Small intestine (tissue), 7 donors: ENCODE measurements at regions not wholly inside any gene's neighbourhood (a gene's known extent, or its start where the extent isn't known, plus 50 kb on each side); places are given as distances from the start of the nearest gene placed in this dataset.

ENCODE experiments used
- DNase-seq, 2 donors: peaks; one replicate each; pipeline versions ENCODE4 v3.0.0 to v3.0.0-alpha.2; 2013
- FAIRE-seq: peaks from 2 replicates; lab custom pipeline; 2012; peaks lifted over from hg19 to GRCh38; lab: Jason Lieb, UNC
- H3K27ac ChIP-seq, 3 donors: one replicate each; pipeline ENCODE4 v1.5.1; 2013; ENCODE audit warnings: low read length in 2 of 3, mild to moderate bottlenecking in 2 of 3, control low read depth in 1 of 3, inconsistent platforms in 1 of 3, low read depth in 1 of 3, moderate library complexity in 1 of 3
- H3K27me3 ChIP-seq, 3 donors: one replicate each; pipeline ENCODE4 v1.6.1; 2013; ENCODE audit warnings: low read length in 3 of 3, inconsistent platforms in 1 of 3; ENCODE audit not compliant: control insufficient read depth in 3 of 3, insufficient read depth in 3 of 3
- H3K36me3 ChIP-seq, 3 donors: one replicate each; pipeline ENCODE4 v1.6.1; 2013; ENCODE audit warnings: low read length in 3 of 3, inconsistent platforms in 1 of 3, low read depth in 1 of 3, mild to moderate bottlenecking in 1 of 3, moderate library complexity in 1 of 3; ENCODE audit not compliant: control insufficient read depth in 3 of 3, insufficient read depth in 2 of 3
- H3K4me1 ChIP-seq, 3 donors: one replicate each; pipeline ENCODE4 v1.6.1; 2013; ENCODE audit warnings: low read length in 2 of 3, inconsistent platforms in 1 of 3, low read depth in 1 of 3, mild to moderate bottlenecking in 1 of 3, moderate library complexity in 1 of 3; ENCODE audit not compliant: control insufficient read depth in 3 of 3, insufficient read depth in 2 of 3
- H3K4me3 ChIP-seq, 3 donors: one replicate each; pipeline ENCODE4 v1.5.1; 2013; ENCODE audit warnings: low read length in 3 of 3, control low read depth in 1 of 3, inconsistent platforms in 1 of 3, low read depth in 1 of 3, mild to moderate bottlenecking in 1 of 3, moderate library complexity in 1 of 3
- H3K9me3 ChIP-seq, 2 donors: one replicate each; pipeline ENCODE4 v1.6.1; 2013; ENCODE audit warnings: low read depth in 1 of 2, low read length in 1 of 2; ENCODE audit not compliant: control insufficient read depth in 2 of 2, insufficient read depth in 1 of 2
- WGBS, 3 donors: extraction: QIAGEN DNeasy Blood & Tissue Kit; methylation state at CpG; one replicate each; pipeline ENCODE4 v1.1.7; 2013; 5-methylcytosine and 5-hydroxymethylcytosine counted together
- donor health status: healthy with polysubstance abuse.
- donor health status: control.
- donor health status: control.
- donor health status: Bipolar disorder and iron deficiency.
- donor health status: healthy.

DNA sequence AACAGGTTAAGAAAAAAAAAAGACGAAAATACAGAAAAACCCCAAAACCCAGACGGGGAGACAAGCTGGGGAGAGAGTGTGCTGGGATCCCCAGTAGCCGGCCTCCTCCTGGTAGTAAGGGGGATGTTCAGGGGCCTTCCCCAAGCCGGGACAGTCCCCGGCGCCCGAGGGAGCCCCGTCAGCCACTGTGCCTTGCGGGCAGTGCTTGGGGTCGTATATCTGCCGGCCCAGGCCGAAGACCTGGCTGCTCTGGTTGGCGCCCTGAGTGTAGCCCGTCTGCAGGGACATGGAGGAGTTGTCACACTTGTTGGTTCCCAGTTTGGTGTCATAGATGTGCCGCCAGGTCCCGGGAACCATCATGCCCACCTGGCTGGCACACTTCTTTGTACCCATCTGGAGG lies 287.2 kb upstream of the GADL1 start:
- FAIRE-seq (no peak), DNase-seq (no peak)
- H3K27me3 ChIP-seq = no peaks in the 10 kb centered on the region
- 92 to 96% (median 93%) methylated on average over 16 of the region's 16 CpGs for WGBS, 3 donors
- peaks cover 0 to 7% of the 10 kb centered on the region in 2 donors for H3K9me3 ChIP-seq
- no peak overlapping the region for H3K27ac ChIP-seq
- H3K36me3 ChIP-seq = no peaks in the 10 kb centered on the region
- no peak overlapping the region for H3K4me3 ChIP-seq
- H3K4me1 ChIP-seq = peaks cover 0 to 3% (median 0%) of the 10 kb centered on the region in 3 donors

DNA sequence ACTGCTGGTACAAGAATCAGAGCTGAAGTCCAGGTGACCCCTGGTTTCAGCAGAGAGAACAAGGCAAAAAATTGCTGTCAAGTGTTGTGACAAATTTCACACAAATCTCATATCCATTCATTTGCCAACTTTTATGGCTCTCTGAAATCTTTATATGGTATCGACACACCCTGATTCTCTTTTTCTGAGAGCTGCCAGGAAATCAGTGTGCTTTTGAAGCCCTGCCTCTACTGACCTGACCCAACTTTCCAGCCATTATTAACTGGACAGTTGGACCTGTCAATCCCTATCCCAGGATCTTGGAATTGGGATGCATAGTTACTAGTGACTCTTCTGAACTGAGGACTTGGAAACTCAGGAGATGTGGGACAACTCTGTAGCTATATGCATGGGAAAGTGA lies 288.2 kb upstream of the GADL1 start:
- Histone ChIP-seq H3K4me1 (peaks cover 0 to 9% (median 0%) of the 10 kb centered on the region in 3 donors), H3K27me3 (no peaks in the 10 kb centered on the region), H3K27ac (no peak overlapping the region), H3K9me3 (peaks cover 0 to 7% of the 10 kb centered on the region in 2 donors), H3K36me3 (no peaks in the 10 kb centered on the region), H3K4me3 (no peak overlapping the region)
- DNase-seq (no peak), FAIRE-seq (no peak)
- 19 to 60% (median 44%) methylated on average over 1 of the region's 1 CpG for WGBS, 3 donors

DNA sequence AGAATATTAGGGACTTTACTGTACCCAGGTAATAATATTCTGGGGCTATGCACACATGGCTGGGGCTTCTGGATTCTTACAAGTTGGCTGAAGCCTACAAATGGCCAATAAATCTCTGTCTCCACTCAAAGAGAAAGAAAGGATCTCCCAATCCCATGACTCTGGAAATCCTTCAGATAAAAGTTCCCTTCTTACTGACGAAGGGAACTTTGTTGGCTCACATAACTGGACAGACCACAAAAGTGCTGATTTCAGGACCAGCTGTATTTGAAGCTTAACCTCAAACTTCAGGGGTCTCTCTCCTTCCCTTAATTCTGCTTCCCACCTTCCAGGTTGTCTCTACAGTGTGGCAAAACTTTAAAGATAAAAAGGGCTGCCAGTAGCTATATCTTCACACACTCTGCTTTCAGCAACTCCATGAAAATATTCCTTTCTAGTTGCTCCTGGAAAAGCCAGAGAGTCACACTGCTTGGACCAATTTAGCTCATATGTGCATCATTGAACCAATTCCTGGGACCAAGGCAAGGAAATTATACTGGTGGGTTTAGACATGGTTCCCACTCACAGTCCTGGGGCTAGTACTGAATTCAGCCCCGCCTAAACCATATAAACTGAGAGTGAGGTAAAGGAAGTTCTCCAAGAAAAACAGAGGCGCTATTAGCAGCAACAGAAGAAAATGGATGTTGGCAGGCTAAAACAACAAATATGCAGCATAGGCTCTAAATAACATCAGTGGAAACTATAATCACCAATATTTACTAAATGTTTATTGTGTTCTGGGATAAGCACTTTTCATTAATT lies 290.0 kb upstream of the GADL1 start:
- no peak for DNase-seq
- Histone ChIP-seq H3K4me1 (peaks cover 0 to 18% (median 0%) of the 10 kb centered on the region in 3 donors), H3K9me3 (peaks cover 0 to 7% of the 10 kb centered on the region in 2 donors), H3K27ac (no peak overlapping the region), H3K36me3 (no peaks in the 10 kb centered on the region), H3K4me3 (no peak overlapping the region), H3K27me3 (no peaks in the 10 kb centered on the region)
- WGBS, 3 donors = 71 to 79% (median 77%) methylated on average over 3 of the region's 3 CpGs
- no peak for FAIRE-seq

DNA sequence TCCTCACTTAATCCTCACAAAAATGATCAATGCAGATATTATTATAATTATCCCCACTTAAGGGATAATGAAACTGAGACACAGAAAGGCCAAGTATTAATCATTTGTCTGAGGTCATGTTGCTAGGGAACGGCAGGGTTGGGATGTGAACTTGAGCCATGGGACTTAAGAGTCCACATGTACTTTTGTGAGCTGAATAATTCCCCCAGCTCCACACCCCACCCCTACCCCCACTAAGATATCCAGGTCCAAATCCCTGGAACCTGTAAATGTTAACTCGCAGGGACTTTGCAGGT lies 290.5 kb upstream of the GADL1 start:
- H3K4me1 ChIP-seq = peaks cover 0 to 18% (median 0%) of the 10 kb centered on the region in 3 donors
- WGBS, 3 donors = 45 to 57% (median 49%) methylated on average over 2 of the region's 2 CpGs
- H3K27me3 ChIP-seq = no peaks in the 10 kb centered on the region
- FAIRE-seq (no peak), DNase-seq (peak in 1 of 2 donors; percentile 28)
- no peak overlapping the region for H3K27ac ChIP-seq
- no peak overlapping the region for H3K4me3 ChIP-seq
- no peaks in the 10 kb centered on the region for H3K36me3 ChIP-seq
- H3K9me3 ChIP-seq = peaks cover 0 to 7% of the 10 kb centered on the region in 2 donors

GRCh38 chr3:31186041-31186440 lies 291.6 kb upstream of the GADL1 start:
- Histone ChIP-seq H3K9me3 (peaks cover 0 to 4% of the 10 kb centered on the region in 2 donors), H3K4me3 (no peak overlapping the region), H3K27ac (no peak overlapping the region), H3K36me3 (no peaks in the 10 kb centered on the region), H3K4me1 (peaks cover 0 to 18% (median 0%) of the 10 kb centered on the region in 3 donors), H3K27me3 (no peaks in the 10 kb centered on the region)
- 77 to 93% (median 80%) methylated on average over 4 of the region's 4 CpGs for WGBS, 3 donors
- FAIRE-seq = no peak
- DNase-seq = no peak

GRCh38 chr3:31187380-31187779 lies 292.9 kb upstream of the GADL1 start:
- no peak overlapping the region for H3K27ac ChIP-seq
- H3K9me3 ChIP-seq = no peaks in the 10 kb centered on the region
- no peak for FAIRE-seq

GRCh38 chr3:31188112-31188511 lies 293.7 kb upstream of the GADL1 start:
- DNase-seq = no peak
- Histone ChIP-seq H3K27ac (no peak overlapping the region), H3K4me3 (no peak overlapping the region), H3K36me3 (no peaks in the 10 kb centered on the region), H3K27me3 (no peaks in the 10 kb centered on the region), H3K4me1 (peaks cover 0 to 18% (median 0%) of the 10 kb centered on the region in 3 donors), H3K9me3 (no peaks in the 10 kb centered on the region)
- no peak for FAIRE-seq
- WGBS, 3 donors = 74 to 84% (median 81%) methylated on average over 6 of the region's 6 CpGs

More at GRCh38 chr3:31187380-31187779, 292.9 kb upstream of the GADL1 start:
- 0 to 65% (median 33%) methylated on average over 1 of the region's 1 CpG for WGBS, 3 donors
- DNase-seq = peak; percentile 51 to 73
- H3K36me3 ChIP-seq = no peaks in the 10 kb centered on the region
- peaks cover 0 to 18% (median 0%) of the 10 kb centered on the region in 3 donors for H3K4me1 ChIP-seq
- H3K27me3 ChIP-seq = no peaks in the 10 kb centered on the region
- no peak overlapping the region for H3K4me3 ChIP-seq

- FAIRE-seq = no peak
- no peak overlapping the region for H3K4me3 ChIP-seq
- H3K9me3 ChIP-seq = no peaks in the 10 kb centered on the region
- no peak overlapping the region for H3K27ac ChIP-seq
- 48 to 98% (median 57%) methylated on average over 1 of the region's 1 CpG for WGBS, 3 donors
- no peaks in the 10 kb centered on the region for H3K27me3 ChIP-seq
- no peaks in the 10 kb centered on the region for H3K36me3 ChIP-seq
- DNase-seq = no peak
- peaks cover 0 to 18% (median 0%) of the 10 kb centered on the region in 3 donors for H3K4me1 ChIP-seq
Observed at GRCh38 chr3:31189330-31189729, 294.9 kb upstream of the GADL1 start.
